ENCODE measurements at regions not wholly inside any gene's neighbourhood (a gene's known extent, or its start where the extent isn't known, plus 50 kb on each side); places are given as distances from the start of the nearest gene placed in this dataset.

DNA sequence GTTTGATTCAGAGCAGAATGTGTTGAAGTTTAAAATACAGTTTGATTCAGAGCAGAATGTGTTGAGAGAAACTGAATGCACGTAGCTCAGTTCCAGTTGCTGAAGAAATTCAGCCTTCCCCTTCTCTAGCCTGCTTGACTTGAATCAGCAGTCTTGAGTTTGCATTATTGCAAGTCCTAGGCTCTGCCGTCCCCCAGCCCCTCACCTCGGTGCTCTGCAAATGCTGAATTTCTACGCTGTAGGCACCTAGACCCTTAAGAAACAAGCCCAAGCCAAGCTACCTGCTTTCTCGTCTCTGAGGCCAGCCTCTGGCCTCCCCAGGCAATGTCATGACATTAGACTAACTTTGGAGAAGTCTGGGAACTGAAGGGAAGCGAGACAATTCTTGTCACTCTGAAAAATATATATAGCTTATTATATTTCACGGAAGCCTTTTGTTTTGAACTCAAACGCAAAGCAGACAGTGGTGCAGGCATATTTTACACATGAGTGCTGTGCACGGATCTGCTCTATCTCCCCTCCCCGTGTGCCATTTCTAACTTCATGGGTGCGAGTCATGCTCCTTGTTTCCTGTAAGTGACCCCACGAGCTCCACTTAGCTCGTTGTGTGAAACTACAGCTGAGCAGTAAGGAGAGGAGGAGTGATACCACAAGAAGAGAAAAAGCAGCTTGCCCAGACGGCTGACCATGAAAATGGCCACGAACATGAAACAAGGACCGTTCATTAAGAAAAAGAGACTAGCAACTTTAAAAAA is 71.4 kb upstream of the DUSP22 start:
- Histone ChIP-seq H3K36me3 (ENCODE audit: control insufficient read depth in 4 of 4, insufficient read depth in 4 of 4, low read length in 4 of 4) (no peaks in the 10 kb centered on the region), H3K9me3 (ENCODE audit: control insufficient read depth in 4 of 4, insufficient read depth in 3 of 4, low read length in 3 of 4) (no peaks in the 10 kb centered on the region), H3K4me1 (ENCODE audit: control insufficient read depth in 5 of 5, insufficient read depth in 5 of 5, low read length in 5 of 5) (peaks cover 0 to 8% (median 0%) of the 10 kb centered on the region in 5 donors), H3K27ac (ENCODE audit: low read depth in 1 of 2, low read length in 1 of 2) (no peak overlapping the region), H3K27me3 (ENCODE audit: control insufficient read depth in 3 of 3, insufficient read depth in 3 of 3, low read length in 2 of 3) (no peaks in the 10 kb centered on the region), H3K9ac (ENCODE audit: insufficient read depth in 1 of 2, low read length in 2 of 2) (no peak overlapping the region), H3K4me3 (no peak overlapping the region)
- no peak for TF ChIP-seq CTCF (IDR thresholded peaks at IDR 0.05; ENCODE audit: control extremely low read depth, extremely low read depth)
- 63 to 65% methylated on average over 16 of the region's 16 CpGs for WGBS, 2 donors
- ATAC-seq (ENCODE audit: insufficient read depth, low FRiP score), result no peak
- DNase-seq, result no peak

DNA sequence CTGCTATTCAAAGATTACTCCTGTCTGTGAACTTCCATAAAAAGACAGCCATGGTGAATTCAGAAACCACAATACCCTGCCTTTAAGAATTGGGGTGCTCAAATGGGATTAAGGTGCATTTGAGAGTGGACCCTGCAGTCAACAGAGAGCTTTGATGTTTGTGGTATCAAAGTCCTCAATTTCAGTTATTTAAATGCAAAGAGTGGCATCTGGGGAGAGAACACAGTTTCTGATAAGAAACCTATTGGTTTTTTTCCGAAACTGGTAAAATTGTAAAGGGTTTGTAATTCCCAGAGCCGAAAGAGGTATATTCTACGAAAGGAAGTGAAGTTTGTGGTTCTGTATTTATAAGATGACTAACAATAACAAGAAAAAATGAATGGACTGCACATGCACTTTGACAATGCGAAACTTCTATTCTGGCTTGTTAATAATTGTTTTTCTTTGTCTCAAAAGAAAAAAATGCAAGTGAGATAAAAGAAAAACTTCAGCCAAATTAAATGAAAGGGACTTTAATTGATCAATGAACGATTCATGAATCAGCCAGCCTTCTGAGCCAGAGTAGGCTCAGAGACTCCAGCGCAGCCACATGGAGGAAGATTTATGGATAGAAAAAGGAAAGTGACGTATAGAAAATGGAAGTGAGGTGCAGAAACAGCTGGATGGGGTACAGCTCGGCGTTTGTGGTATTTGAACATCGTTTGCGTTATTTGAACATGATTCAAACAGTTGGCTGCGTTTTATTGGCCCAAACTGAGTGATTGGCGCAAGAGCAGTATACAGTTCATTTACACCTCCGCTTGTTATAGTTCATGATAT is 70.5 kb upstream of the DUSP22 start:
- ATAC-seq (ENCODE audit: insufficient read depth, low FRiP score) (no peak), DNase-seq (no peak)
- no peak overlapping the region for H3K27ac ChIP-seq (ENCODE audit: low read depth in 1 of 2, low read length in 1 of 2)
- H3K9me3 ChIP-seq (ENCODE audit: control insufficient read depth in 4 of 4, insufficient read depth in 3 of 4, low read length in 3 of 4), result no peaks in the 10 kb centered on the region
- H3K9ac ChIP-seq (ENCODE audit: insufficient read depth in 1 of 2, low read length in 2 of 2), result no peak overlapping the region
- no peak for TF ChIP-seq CTCF (IDR thresholded peaks at IDR 0.05; ENCODE audit: control extremely low read depth, extremely low read depth)
- H3K4me3 ChIP-seq, result no peak overlapping the region
- peaks cover 0 to 8% (median 0%) of the 10 kb centered on the region in 5 donors for H3K4me1 ChIP-seq (ENCODE audit: control insufficient read depth in 5 of 5, insufficient read depth in 5 of 5, low read length in 5 of 5)
- no peaks in the 10 kb centered on the region for H3K36me3 ChIP-seq (ENCODE audit: control insufficient read depth in 4 of 4, insufficient read depth in 4 of 4, low read length in 4 of 4)
- WGBS, 2 donors, result 72 to 76% methylated on average over 14 of the region's 14 CpGs
- H3K27me3 ChIP-seq (ENCODE audit: control insufficient read depth in 3 of 3, insufficient read depth in 3 of 3, low read length in 2 of 3), result no peaks in the 10 kb centered on the region

DNA sequence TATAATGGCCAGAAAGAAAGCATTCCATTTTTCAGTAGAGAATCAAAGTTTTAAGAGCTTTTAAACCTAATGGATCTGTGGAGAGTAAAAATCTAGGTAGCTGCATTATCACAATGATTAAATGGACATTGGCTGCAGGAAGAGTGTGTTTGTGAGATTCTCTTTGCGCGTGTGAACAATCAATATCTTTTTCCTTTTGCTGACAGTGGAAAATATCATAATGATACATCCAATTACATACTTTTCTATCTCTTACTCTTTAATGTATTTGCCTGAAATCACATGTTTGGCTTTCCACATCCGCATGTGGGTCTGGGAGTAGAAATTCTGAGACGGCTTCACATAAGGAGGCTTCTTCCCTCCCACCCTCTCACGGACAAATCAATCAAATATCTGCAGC is 69.8 kb upstream of the DUSP22 start:
- Histone ChIP-seq H3K27ac (ENCODE audit: low read depth in 1 of 2, low read length in 1 of 2) (no peak overlapping the region), H3K36me3 (ENCODE audit: control insufficient read depth in 4 of 4, insufficient read depth in 4 of 4, low read length in 4 of 4) (no peaks in the 10 kb centered on the region), H3K9me3 (ENCODE audit: control insufficient read depth in 4 of 4, insufficient read depth in 3 of 4, low read length in 3 of 4) (no peaks in the 10 kb centered on the region), H3K9ac (ENCODE audit: insufficient read depth in 1 of 2, low read length in 2 of 2) (no peak overlapping the region), H3K4me1 (ENCODE audit: control insufficient read depth in 5 of 5, insufficient read depth in 5 of 5, low read length in 5 of 5) (peaks cover 0 to 8% (median 0%) of the 10 kb centered on the region in 5 donors), H3K4me3 (no peak overlapping the region), H3K27me3 (ENCODE audit: control insufficient read depth in 3 of 3, insufficient read depth in 3 of 3, low read length in 2 of 3) (no peaks in the 10 kb centered on the region)
- 89 to 96% methylated on average over 5 of the region's 5 CpGs for WGBS, 2 donors
- no peak for TF ChIP-seq CTCF (IDR thresholded peaks at IDR 0.05; ENCODE audit: control extremely low read depth, extremely low read depth)
- ATAC-seq (ENCODE audit: insufficient read depth, low FRiP score), result no peak
- no peak for DNase-seq

Data from lung (tissue), 11 donors.